ENCODE measurements at regions not wholly inside any gene's neighbourhood (a gene's known extent, or its start where the extent isn't known, plus 50 kb on each side); places are given as distances from the start of the nearest gene placed in this dataset.

- intact Hi-C loops (cut with micrococcal nuclease; ENCODE audit: unreplicated experiment) = no loop called here
- Histone ChIP-seq H3K27ac (ENCODE audit: low read depth, low read length, poor library complexity, severe bottlenecking) (no peak overlapping the region), H3K4me1 (ENCODE audit: insufficient read depth, low read length, poor library complexity, severe bottlenecking) (peaks cover 14% of the 10 kb centered on the region), H3K36me3 (ENCODE audit: insufficient read depth, low read length) (no peaks in the 10 kb centered on the region), H3K4me2 (ENCODE audit: low read length) (no peak overlapping the region), H3K9me2 (ENCODE audit: insufficient read depth, low read length) (no peaks in the 10 kb centered on the region), H3K9me3 (ENCODE audit: low read length) (no peaks in the 10 kb centered on the region), H3K4me3 (ENCODE audit: low read depth, low read length, poor library complexity, severe bottlenecking) (no peak overlapping the region), H3K79me2 (ENCODE audit: insufficient read depth, low read depth, low read length) (no peaks in the 10 kb centered on the region), H4K20me1 (ENCODE audit: insufficient read depth, low read length) (no peaks in the 10 kb centered on the region), H2AFZ (ENCODE audit: low read length) (no peak overlapping the region)
- ChIA-PET CTCF (ENCODE audit: unreplicated experiment) (no interaction called here), POLR2A (interaction anchor here (1.2 kb wide), 1 partner anchor 99 kb away, joined by 6 read pairs; no protein-coding TSS in a partner anchor)
- no TSS peak for BruUV-seq (replicated peaks)
- TF ChIP-seq CTCF (conservative IDR thresholded peaks at IDR 0.05; ENCODE audit: low read length) = no peak
- no peak for TF ChIP-seq EZH2phosphoT487 (IDR thresholded peaks at IDR 0.05; ENCODE audit: borderline replicate concordance, low read depth, low read length)
- no peak for DNase-seq (ENCODE audit: low spot score)
These were observed 125.4 kb downstream of the C5orf15 start for GRCh38 chr5:133842846-133843611.

- no TSS peak for BruUV-seq (replicated peaks)
These were observed 126.3 kb downstream of the C5orf15 start for GRCh38 chr5:133841831-133842750.

More at GRCh38 chr5:133841831-133842750, 126.3 kb downstream of the C5orf15 start:
- TF ChIP-seq CTCF (conservative IDR thresholded peaks at IDR 0.05; ENCODE audit: low read length) = no peak
- no peak for TF ChIP-seq EZH2phosphoT487 (IDR thresholded peaks at IDR 0.05; ENCODE audit: borderline replicate concordance, low read depth, low read length)
- Histone ChIP-seq H4K20me1 (ENCODE audit: insufficient read depth, low read length) (no peaks in the 10 kb centered on the region), H3K9me3 (ENCODE audit: low read length) (no peaks in the 10 kb centered on the region), H3K4me2 (ENCODE audit: low read length) (no peak overlapping the region), H3K9me2 (ENCODE audit: insufficient read depth, low read length) (no peaks in the 10 kb centered on the region), H3K4me3 (ENCODE audit: low read depth, low read length, poor library complexity, severe bottlenecking) (no peak overlapping the region), H2AFZ (ENCODE audit: low read length) (no peak overlapping the region), H3K36me3 (ENCODE audit: insufficient read depth, low read length) (no peaks in the 10 kb centered on the region), H3K27ac (ENCODE audit: low read depth, low read length, poor library complexity, severe bottlenecking) (no peak overlapping the region), H3K4me1 (ENCODE audit: insufficient read depth, low read length, poor library complexity, severe bottlenecking) (peaks cover 10% of the 10 kb centered on the region), H3K79me2 (ENCODE audit: insufficient read depth, low read depth, low read length) (no peaks in the 10 kb centered on the region)
- intact Hi-C loops (cut with micrococcal nuclease; ENCODE audit: unreplicated experiment) = no loop called here
- ChIA-PET POLR2A (interaction anchor here (0.5 kb wide), 1 partner anchor 1560 kb away, joined by 3 read pairs; no protein-coding TSS in a partner anchor), CTCF (ENCODE audit: unreplicated experiment) (no interaction called here)
- no peak for DNase-seq (ENCODE audit: low spot score)

Data from OCI-LY7 (cell line).